GM12864 (cell line): ENCODE measurements at regions not wholly inside any gene's neighbourhood (a gene's known extent, or its start where the extent isn't known, plus 50 kb on each side); places are given as distances from the start of the nearest gene placed in this dataset.

Source experiments
- DNase-seq: peaks from one replicate; pipeline ENCODE4 v3.0.0-alpha.2; 2011; ENCODE audit warnings: low read depth
- H3K4me3 ChIP-seq: 2 replicates; pipeline ENCODE4 v1.5.1; 2011; ENCODE audit warnings: mild to moderate bottlenecking, low read depth, low read length, control low read depth
- CTCF ChIP-seq: IDR thresholded peaks from 2 replicates; pipeline ENCODE4 v1.5.1; 2011; ENCODE audit warnings: low read depth, mild to moderate bottlenecking, moderate library complexity, low read length, control low read depth, inconsistent platforms; ENCODE audit errors: missing control alignments

GRCh38 chr16:80208743-80209142 is 332.1 kb upstream of the DYNLRB2 start:
- no peak for TF ChIP-seq CTCF
- DNase-seq: no peak
- no peak overlapping the region for H3K4me3 ChIP-seq

DNA sequence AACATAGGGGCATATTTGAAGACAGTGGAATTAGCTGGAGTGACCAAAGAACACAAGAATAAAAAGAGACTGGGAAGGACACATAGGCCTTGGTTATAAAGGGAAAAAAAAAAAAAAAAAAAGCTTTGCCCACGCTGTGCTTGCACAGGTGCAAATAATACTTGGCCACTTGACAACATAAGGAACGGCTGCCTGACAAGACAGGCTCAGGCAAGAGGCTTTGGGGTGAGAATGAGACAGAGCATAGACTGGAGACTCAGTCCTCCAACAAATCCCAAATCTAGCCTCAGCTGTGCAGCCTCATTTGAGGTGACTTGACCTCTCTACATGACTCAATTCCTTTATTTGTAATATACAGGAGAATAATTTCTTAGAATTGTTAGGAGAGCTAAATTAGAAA is 332.8 kb upstream of the DYNLRB2 start:
- no peak for TF ChIP-seq CTCF
- H3K4me3 ChIP-seq: no peak overlapping the region
- DNase-seq: no peak

GRCh38 chr16:80203821-80204220 is 337.0 kb upstream of the DYNLRB2 start:
- DNase-seq: no peak
- no peak overlapping the region for H3K4me3 ChIP-seq
- no peak for TF ChIP-seq CTCF

- no peak for TF ChIP-seq CTCF
- no peak for DNase-seq
- no peak overlapping the region for H3K4me3 ChIP-seq
These were observed 337.9 kb upstream of the DYNLRB2 start for GRCh38 chr16:80202831-80203413.

DNA sequence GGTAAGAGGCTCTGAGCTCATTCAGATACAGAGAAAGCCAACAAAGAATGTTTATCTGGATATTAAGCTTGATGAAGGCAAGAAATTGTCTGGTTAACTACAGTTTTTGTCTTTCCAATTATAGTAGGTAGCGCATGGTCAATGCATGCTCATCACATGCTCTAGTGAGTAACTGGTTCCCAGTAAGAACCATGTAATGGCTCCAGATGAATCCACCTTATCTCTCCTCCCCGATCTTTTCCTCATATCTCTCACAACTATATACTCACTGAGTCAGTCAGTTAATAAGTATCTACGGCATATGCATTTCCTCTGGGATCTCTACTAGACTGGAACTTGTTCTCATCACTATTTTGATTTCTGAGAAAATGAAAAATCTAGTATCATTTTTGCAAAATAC is 340.7 kb upstream of the DYNLRB2 start:
- no peak overlapping the region for H3K4me3 ChIP-seq
- no peak for DNase-seq
- no peak for TF ChIP-seq CTCF

GRCh38 chr16:80199614-80200013 is 341.2 kb upstream of the DYNLRB2 start:
- no peak for TF ChIP-seq CTCF
- no peak overlapping the region for H3K4me3 ChIP-seq
- DNase-seq: no peak

DNA sequence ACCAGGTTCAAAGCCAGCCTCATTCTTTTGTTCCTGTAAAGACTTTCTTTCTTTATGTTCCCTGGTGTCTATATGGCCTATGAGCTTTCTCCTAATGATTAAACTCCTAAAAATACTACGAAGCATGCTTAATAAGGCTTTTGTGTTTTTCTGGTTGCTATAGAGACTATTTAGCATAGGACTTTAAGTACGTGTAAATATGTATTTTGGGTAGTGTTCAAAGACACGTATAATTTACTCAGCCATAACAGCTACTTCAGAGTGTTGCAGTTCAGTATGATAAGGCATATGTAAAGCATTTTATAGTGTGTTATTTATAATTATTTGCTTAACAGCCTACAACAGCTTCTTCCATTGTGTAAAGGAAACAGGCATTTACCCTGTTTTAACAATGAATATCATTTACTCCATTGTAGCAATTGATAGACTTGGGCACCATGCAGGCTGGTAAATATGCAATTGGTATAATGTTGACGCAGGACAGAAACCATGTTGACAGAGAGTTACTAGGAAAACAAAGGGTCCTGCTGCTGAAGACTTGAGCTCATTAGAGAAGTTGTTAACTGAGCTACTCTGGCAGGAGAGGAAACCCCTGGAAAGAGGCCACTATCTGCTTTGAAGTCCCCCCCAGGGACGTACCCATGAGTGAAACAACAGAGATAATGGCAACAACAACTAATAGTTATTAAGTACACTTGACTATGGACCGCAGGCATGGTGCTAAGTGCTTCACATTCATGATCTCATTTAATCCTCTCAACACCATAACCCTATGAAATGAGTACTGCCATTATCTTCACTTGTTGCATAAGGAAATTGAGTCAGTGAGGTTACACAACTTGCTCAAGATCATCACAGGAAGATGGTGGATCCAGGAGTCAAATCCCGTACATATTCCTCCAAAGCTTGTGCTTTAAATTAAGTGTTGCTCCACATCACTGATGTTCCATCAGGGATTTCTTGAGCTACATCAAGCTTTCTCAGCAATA is 342.2 kb upstream of the DYNLRB2 start:
- TF ChIP-seq CTCF: no peak
- no peak overlapping the region for H3K4me3 ChIP-seq
- no peak for DNase-seq
